ENCODE measurements at regions not wholly inside any gene's neighbourhood (a gene's known extent, or its start where the extent isn't known, plus 50 kb on each side); places are given as distances from the start of the nearest gene placed in this dataset.

GRCh38 chrX:147522981-147523380 lies 388.7 kb upstream of the FMR1 start:
- no peak for TF ChIP-seq CTCF (IDR thresholded peaks at IDR 0.05; ENCODE audit: low read length)
- TF ChIP-seq EZH2 (IDR thresholded peaks at IDR 0.05; ENCODE audit: borderline replicate concordance, low read length): no peak
